ENCODE measurements at regions not wholly inside any gene's neighbourhood (a gene's known extent, or its start where the extent isn't known, plus 50 kb on each side); places are given as distances from the start of the nearest gene placed in this dataset.

DNA sequence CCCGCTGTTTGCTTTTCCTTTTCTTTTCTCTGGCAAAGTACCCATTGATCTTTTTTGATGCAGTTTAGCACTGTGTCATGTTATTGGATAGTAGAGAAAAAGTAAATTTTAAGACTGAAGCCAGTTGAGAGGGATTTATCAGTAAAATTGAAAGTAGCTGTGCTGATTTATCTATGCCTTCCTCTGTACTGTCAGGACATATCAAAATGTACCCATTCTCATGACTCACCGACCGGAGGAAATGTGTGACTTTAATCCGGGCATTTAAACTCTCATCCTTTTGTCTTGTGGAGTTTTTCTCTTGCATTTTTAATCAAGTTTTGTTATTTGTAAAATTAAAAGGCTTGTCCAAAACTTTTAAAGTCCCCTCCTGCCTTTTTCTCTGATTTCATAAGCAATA lies 276.6 kb upstream of the FMN2 start:
- TF ChIP-seq POLR2AphosphoS5 (IDR thresholded peaks at IDR 0.05; ENCODE audit: low read depth) (no peak), SPI1 (IDR thresholded peaks at IDR 0.05; ENCODE audit: borderline replicate concordance, low read depth) (no peak), GABPA (IDR thresholded peaks at IDR 0.05; ENCODE audit: low read depth) (no peak)
- TF ChIP-seq, protein P1, sequence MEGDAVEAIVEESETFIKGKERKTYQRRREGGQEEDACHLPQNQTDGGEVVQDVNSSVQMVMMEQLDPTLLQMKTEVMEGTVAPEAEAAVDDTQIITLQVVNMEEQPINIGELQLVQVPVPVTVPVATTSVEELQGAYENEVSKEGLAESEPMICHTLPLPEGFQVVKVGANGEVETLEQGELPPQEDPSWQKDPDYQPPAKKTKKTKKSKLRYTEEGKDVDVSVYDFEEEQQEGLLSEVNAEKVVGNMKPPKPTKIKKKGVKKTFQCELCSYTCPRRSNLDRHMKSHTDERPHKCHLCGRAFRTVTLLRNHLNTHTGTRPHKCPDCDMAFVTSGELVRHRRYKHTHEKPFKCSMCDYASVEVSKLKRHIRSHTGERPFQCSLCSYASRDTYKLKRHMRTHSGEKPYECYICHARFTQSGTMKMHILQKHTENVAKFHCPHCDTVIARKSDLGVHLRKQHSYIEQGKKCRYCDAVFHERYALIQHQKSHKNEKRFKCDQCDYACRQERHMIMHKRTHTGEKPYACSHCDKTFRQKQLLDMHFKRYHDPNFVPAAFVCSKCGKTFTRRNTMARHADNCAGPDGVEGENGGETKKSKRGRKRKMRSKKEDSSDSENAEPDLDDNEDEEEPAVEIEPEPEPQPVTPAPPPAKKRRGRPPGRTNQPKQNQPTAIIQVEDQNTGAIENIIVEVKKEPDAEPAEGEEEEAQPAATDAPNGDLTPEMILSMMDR (IDR thresholded peaks at IDR 0.05; ENCODE audit: insufficient read depth, low read length): no peak
- TF ChIP-seq, protein P2, sequence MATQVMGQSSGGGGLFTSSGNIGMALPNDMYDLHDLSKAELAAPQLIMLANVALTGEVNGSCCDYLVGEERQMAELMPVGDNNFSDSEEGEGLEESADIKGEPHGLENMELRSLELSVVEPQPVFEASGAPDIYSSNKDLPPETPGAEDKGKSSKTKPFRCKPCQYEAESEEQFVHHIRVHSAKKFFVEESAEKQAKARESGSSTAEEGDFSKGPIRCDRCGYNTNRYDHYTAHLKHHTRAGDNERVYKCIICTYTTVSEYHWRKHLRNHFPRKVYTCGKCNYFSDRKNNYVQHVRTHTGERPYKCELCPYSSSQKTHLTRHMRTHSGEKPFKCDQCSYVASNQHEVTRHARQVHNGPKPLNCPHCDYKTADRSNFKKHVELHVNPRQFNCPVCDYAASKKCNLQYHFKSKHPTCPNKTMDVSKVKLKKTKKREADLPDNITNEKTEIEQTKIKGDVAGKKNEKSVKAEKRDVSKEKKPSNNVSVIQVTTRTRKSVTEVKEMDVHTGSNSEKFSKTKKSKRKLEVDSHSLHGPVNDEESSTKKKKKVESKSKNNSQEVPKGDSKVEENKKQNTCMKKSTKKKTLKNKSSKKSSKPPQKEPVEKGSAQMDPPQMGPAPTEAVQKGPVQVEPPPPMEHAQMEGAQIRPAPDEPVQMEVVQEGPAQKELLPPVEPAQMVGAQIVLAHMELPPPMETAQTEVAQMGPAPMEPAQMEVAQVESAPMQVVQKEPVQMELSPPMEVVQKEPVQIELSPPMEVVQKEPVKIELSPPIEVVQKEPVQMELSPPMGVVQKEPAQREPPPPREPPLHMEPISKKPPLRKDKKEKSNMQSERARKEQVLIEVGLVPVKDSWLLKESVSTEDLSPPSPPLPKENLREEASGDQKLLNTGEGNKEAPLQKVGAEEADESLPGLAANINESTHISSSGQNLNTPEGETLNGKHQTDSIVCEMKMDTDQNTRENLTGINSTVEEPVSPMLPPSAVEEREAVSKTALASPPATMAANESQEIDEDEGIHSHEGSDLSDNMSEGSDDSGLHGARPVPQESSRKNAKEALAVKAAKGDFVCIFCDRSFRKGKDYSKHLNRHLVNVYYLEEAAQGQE (IDR thresholded peaks at IDR 0.05; ENCODE audit: insufficient replicate concordance, low read depth): no peak
- Histone ChIP-seq H3K4me3 (replicated peaks; ENCODE audit: insufficient read depth, low read length) (no peak overlapping the region), H3K27me3 (ENCODE audit: insufficient read depth, poor library complexity, severe bottlenecking) (no peaks in the 10 kb centered on the region)

DNA sequence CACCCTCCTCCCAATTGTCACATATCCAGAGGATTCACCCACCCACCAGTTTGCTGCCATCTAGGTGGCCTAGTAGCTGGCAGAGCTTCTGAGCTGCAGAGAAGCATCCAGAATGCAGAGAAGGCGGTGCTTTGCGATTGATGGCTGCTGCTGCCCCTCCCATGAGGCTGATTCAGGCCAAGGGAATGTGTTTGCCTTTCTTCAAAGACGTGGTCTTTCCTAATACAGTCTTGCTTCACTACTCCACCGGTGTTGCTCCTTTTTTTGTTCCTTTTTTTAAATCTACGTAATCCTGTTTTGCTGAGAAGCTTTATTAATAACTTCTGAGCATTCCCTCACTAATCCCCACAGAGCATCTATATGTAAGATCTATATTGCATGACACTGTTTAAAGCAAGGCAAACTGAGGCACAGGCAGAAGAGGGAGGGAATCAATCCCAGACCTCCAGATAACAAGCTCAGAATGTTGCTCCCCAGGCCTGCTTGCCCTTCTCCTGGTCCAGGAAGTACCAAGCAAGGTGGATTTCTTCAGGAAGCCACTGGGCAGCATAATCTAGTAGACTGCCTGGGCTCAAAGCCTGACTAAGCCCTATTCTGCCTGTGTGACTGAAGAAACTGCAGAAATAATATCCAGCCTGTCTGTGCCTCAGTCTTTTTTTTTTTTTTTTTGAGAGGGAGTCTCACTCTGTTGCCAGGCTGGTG lies 275.5 kb upstream of the FMN2 start:
- H3K27ac ChIP-seq (replicated peaks): peak overlapping the region; percentile 19; the same call in 1 of the 2 replicates
- no peak overlapping the region for H3K4me3 ChIP-seq (replicated peaks; ENCODE audit: insufficient read depth, low read length)
- no peaks in the 10 kb centered on the region for H3K27me3 ChIP-seq (ENCODE audit: insufficient read depth, poor library complexity, severe bottlenecking)
- TF ChIP-seq, protein P2 (IDR thresholded peaks at IDR 0.05; ENCODE audit: insufficient replicate concordance, low read depth): no peak
- TF ChIP-seq, protein P1 (IDR thresholded peaks at IDR 0.05; ENCODE audit: insufficient read depth, low read length): no peak
- TF ChIP-seq POLR2AphosphoS5 (IDR thresholded peaks at IDR 0.05; ENCODE audit: low read depth) (no peak), GABPA (IDR thresholded peaks at IDR 0.05; ENCODE audit: low read depth) (no peak), SPI1 (IDR thresholded peaks at IDR 0.05; ENCODE audit: borderline replicate concordance, low read depth) (no peak)
- DNase-seq (ENCODE audit: low read depth in 1 of 2, low spot score in 1 of 2): peak; percentile 75 to 81

More for the DNA sequence above, 276.6 kb upstream of the FMN2 start:
- H3K27ac ChIP-seq (replicated peaks): no peak overlapping the region
- DNase-seq (ENCODE audit: low read depth in 1 of 2, low spot score in 1 of 2): no peak

DNA sequence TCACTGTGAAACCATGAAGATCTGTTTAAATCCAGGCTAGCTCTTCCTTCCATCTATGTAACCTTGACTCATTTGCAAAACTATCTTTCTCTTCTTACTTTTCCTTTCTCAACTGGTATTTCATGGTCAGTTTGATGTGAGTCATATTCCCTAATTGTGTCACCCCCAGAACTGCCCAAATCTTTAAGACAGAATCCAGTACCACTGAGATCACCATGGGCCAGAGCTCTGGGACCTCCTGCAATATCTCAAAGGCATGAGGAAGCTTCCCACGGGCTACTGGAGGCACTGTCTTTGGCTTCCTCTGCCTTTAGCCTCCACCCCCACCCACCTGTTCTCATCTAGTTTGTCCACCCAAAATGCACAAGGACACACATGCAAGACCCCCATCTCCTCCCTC lies 274.4 kb upstream of the FMN2 start:
- Histone ChIP-seq H3K4me3 (replicated peaks; ENCODE audit: insufficient read depth, low read length) (no peak overlapping the region), H3K27me3 (ENCODE audit: insufficient read depth, poor library complexity, severe bottlenecking) (no peaks in the 10 kb centered on the region), H3K27ac (replicated peaks) (peak overlapping the region; percentile 16; the same call in 1 of the 2 replicates)
- TF ChIP-seq SPI1 (IDR thresholded peaks at IDR 0.05; ENCODE audit: borderline replicate concordance, low read depth) (no peak), GABPA (IDR thresholded peaks at IDR 0.05; ENCODE audit: low read depth) (no peak), POLR2AphosphoS5 (IDR thresholded peaks at IDR 0.05; ENCODE audit: low read depth) (no peak)
- peak in 1 of 2 experiments; percentile 10 for DNase-seq (ENCODE audit: low read depth in 1 of 2, low spot score in 1 of 2)

DNA sequence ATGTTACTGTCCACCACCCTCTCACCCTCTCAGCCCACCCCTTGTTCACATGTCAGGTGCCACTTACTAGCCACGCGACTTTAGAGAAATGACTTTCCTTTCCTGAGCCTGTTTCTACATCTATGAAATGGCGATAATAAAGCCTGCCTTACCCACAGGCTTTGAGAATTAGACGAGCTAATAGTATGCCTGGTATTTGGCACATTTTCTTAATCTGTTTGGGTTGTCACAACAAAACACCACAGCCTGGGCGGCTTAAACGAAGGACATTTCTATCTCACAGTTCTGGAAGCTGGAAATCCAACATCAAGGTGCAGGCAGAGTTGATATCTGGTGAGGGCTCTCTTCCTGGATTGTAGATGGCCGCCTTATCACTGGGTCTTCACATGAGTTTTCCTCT lies 273.9 kb upstream of the FMN2 start:
- H3K4me3 ChIP-seq (replicated peaks; ENCODE audit: insufficient read depth, low read length): no peak overlapping the region
- no peak overlapping the region for H3K27ac ChIP-seq (replicated peaks)
- DNase-seq (ENCODE audit: low read depth in 1 of 2, low spot score in 1 of 2): no peak
- no peaks in the 10 kb centered on the region for H3K27me3 ChIP-seq (ENCODE audit: insufficient read depth, poor library complexity, severe bottlenecking)
- TF ChIP-seq POLR2AphosphoS5 (IDR thresholded peaks at IDR 0.05; ENCODE audit: low read depth) (no peak), GABPA (IDR thresholded peaks at IDR 0.05; ENCODE audit: low read depth) (no peak), SPI1 (IDR thresholded peaks at IDR 0.05; ENCODE audit: borderline replicate concordance, low read depth) (no peak)
- TF ChIP-seq, protein P1 (IDR thresholded peaks at IDR 0.05; ENCODE audit: insufficient read depth, low read length): no peak
- TF ChIP-seq, protein P2 (IDR thresholded peaks at IDR 0.05; ENCODE audit: insufficient replicate concordance, low read depth): no peak
